Upper lobe of right lung (tissue), 1 donor: ENCODE measurements at regions not wholly inside any gene's neighbourhood (a gene's known extent, or its start where the extent isn't known, plus 50 kb on each side); places are given as distances from the start of the nearest gene placed in this dataset.
A peak's percentile ranks its signal among the peaks of the same experiment; 100 is the strongest.

Experiments used
- ATAC-seq: fragments of 200-7000 bp; cut with Tn5 transposase; one replicate; pipeline ENCODE4 v1.9.1; 2020; ENCODE audit warnings: mild to moderate bottlenecking, moderate library complexity
- DNase-seq: peaks from one replicate; pipeline ENCODE4 v3.0.0-alpha.2; 2020
- H3K27ac ChIP-seq: fragments of 200-600 bp; one replicate; pipeline ENCODE4 v1.8.0; 2022
- H3K27me3 ChIP-seq: fragments of 200-600 bp; one replicate; pipeline ENCODE4 v1.8.0; 2022; ENCODE audit warnings: mild to moderate bottlenecking
- H3K36me3 ChIP-seq: fragments of 200-600 bp; one replicate; pipeline ENCODE4 v1.8.0; 2022
- H3K4me1 ChIP-seq: fragments of 200-600 bp; one replicate; pipeline ENCODE4 v1.8.0; 2022
- H3K4me3 ChIP-seq: fragments of 200-600 bp; one replicate; pipeline ENCODE4 v1.8.0; 2022; ENCODE audit warnings: mild to moderate bottlenecking
- H3K9me3 ChIP-seq: fragments of 200-600 bp; one replicate; pipeline ENCODE4 v1.8.0; 2022
- intact Hi-C: fragments of 100-400 bp; cut with DNase I; formaldehyde crosslinking; loops from one replicate; pipeline ENCODE4 v1.11.0; 2022
- TF ChIP-seq, protein P1 (sequence below): fragments of 200-600 bp; IDR thresholded peaks from one replicate; pipeline ENCODE4 v1.8.0; 2022; ENCODE audit warnings: antibody characterized with exemption
- donor health status: DM: no; HTN: yes; CAD: no; lungs with severe emphysema.

DNA sequence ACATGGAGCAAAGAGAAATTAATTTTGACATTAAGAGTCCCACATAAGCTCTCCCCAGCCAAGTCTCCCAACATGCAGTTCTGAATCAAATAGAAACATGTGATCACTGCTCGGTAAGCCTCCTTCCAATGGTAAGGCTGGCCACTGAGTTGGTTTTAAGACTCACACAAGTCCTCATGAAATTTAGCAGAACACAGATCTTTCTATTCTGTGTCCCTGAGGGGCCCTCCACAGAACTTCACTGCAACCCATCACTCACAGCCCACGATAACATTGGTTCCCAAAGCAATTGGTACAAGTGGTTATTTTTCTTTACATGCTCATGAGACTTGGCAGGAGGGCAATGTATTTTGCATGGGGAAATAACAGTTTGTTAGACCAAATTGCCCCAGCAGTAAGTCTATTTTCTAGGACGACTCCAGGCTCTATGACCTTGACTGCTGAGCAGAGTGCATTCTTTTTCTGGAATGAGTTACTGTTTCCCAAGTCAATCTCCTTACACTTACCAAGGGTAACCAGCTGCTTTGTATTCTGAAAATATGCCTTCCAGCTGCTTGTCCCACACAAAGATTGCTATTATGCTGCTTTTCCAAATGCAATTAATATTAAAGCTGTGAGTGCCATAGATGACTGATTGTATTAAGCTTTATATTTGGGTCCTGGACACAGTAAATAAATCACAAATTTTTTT, 142.3 kb upstream of the TANK start:
- Histone ChIP-seq H3K4me1 (no peaks in the 10 kb centered on the region), H3K27ac (peak overlapping the region; percentile 33), H3K9me3 (no peaks in the 10 kb centered on the region), H3K36me3 (no peaks in the 10 kb centered on the region), H3K4me3 (no peak overlapping the region), H3K27me3 (no peaks in the 10 kb centered on the region)
- DNase-seq, result no peak
- TF ChIP-seq, protein P1, sequence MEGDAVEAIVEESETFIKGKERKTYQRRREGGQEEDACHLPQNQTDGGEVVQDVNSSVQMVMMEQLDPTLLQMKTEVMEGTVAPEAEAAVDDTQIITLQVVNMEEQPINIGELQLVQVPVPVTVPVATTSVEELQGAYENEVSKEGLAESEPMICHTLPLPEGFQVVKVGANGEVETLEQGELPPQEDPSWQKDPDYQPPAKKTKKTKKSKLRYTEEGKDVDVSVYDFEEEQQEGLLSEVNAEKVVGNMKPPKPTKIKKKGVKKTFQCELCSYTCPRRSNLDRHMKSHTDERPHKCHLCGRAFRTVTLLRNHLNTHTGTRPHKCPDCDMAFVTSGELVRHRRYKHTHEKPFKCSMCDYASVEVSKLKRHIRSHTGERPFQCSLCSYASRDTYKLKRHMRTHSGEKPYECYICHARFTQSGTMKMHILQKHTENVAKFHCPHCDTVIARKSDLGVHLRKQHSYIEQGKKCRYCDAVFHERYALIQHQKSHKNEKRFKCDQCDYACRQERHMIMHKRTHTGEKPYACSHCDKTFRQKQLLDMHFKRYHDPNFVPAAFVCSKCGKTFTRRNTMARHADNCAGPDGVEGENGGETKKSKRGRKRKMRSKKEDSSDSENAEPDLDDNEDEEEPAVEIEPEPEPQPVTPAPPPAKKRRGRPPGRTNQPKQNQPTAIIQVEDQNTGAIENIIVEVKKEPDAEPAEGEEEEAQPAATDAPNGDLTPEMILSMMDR, result no peak
- intact Hi-C loops, result no loop called here
- peak; percentile 46 for ATAC-seq

DNA sequence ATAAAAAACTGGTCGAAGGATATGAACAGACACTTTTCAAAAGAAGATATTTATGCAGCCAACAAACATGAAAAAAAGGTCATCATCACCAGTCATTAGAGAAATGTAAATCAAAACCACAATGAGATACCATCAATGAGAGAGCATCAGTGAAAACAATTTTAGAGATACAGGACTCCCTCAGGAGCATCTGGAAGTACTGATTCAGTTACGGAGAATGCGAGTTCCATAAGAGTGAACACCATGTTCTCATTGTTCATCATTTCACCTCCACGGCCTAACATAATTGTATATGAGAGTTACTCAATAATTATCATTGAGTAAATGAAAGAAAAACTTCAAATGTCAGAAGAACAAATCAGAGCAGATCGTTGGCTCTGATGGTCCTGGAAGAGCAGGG, 140.9 kb upstream of the TANK start:
- no peak overlapping the region for H3K4me3 ChIP-seq
- intact Hi-C loops, result no loop called here
- TF ChIP-seq, protein P1, result no peak
- no peak overlapping the region for H3K27ac ChIP-seq
- no peak for ATAC-seq
- H3K9me3 ChIP-seq, result no peaks in the 10 kb centered on the region
- no peak for DNase-seq
- H3K27me3 ChIP-seq, result no peaks in the 10 kb centered on the region
- no peaks in the 10 kb centered on the region for H3K36me3 ChIP-seq
- no peaks in the 10 kb centered on the region for H3K4me1 ChIP-seq

DNA sequence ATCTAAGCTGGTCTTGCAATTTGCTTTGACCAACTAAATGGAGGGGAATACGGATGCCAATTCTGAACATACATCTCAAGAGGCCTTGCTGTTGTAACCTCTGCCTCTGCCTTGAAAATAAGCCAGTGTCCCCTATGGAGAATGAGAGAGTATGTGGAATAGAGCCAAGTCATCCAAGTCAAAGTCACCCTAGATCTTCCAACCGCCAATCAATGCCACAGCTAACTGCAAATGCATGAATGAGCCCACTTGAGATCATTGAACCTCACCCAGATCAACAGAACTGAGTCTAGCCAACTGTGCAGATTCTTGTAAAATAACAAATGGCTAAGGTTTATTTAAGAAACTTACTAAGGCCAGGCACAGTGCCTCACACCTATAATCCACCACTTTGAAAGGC, 139.8 kb upstream of the TANK start:
- Histone ChIP-seq H3K27me3 (no peaks in the 10 kb centered on the region), H3K36me3 (no peaks in the 10 kb centered on the region), H3K27ac (no peak overlapping the region), H3K4me3 (no peak overlapping the region), H3K4me1 (no peaks in the 10 kb centered on the region), H3K9me3 (no peaks in the 10 kb centered on the region)
- intact Hi-C loops, result no loop called here
- no peak for ATAC-seq
- TF ChIP-seq, protein P1, result no peak
- DNase-seq, result no peak

DNA sequence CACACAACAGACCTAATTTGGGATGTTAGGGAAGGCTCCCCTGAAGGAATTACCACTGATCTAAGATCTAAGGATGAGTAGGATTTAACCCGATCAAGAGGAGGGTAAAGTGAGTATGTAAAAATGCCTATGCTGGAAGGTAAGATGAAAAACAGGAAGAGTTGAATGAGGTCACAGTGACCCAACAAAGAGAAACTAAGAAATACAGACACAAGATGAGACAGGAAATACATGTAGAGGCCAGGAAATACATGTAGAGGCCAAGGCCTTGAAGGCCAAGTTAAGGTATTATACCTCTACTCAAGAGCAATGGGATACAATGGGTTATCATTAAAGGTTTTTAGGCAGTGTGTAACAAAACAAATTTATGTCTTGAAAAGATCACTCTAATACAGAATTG, 131.6 kb upstream of the TANK start:
- Histone ChIP-seq H3K27ac (no peak overlapping the region), H3K9me3 (no peaks in the 10 kb centered on the region), H3K4me3 (no peak overlapping the region), H3K4me1 (no peaks in the 10 kb centered on the region), H3K36me3 (no peaks in the 10 kb centered on the region), H3K27me3 (no peaks in the 10 kb centered on the region)
- no peak for ATAC-seq
- intact Hi-C loops, result no loop called here
- TF ChIP-seq, protein P1, result no peak
- no peak for DNase-seq

DNA sequence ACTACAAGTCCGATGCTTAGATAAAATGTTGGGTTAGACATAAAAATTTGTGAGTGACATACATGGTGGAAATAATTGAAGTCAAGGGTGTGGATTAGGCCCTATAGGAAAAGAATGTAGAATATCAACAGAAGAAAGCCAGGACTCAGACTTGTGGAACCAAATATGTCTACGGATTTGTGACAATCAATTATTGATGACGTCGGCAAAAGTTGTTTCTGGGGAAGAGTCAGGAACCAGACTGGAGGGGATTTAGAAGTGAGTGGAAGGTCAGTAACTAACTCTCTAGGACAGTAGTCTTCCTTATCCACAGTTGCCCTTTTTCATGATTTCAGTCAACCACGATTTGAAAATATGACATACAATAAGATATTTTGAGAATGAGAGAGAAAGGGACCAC, 130.9 kb upstream of the TANK start:
- TF ChIP-seq, protein P1, result no peak
- no peaks in the 10 kb centered on the region for H3K36me3 ChIP-seq
- no peaks in the 10 kb centered on the region for H3K4me1 ChIP-seq
- no peak overlapping the region for H3K27ac ChIP-seq
- DNase-seq, result no peak
- intact Hi-C loops, result no loop called here
- no peaks in the 10 kb centered on the region for H3K9me3 ChIP-seq
- H3K27me3 ChIP-seq, result no peaks in the 10 kb centered on the region
- no peak for ATAC-seq
- H3K4me3 ChIP-seq, result no peak overlapping the region
